ENCODE measurements at regions not wholly inside any gene's neighbourhood (a gene's known extent, or its start where the extent isn't known, plus 50 kb on each side); places are given as distances from the start of the nearest gene placed in this dataset.

GRCh38 chr1:221648201-221648600, 93.7 kb downstream of the DUSP10 start:
- TF ChIP-seq POLR2AphosphoS5 (IDR thresholded peaks at IDR 0.05; ENCODE audit: low read depth, low read length) (no peak), POLR2A (IDR thresholded peaks at IDR 0.05; ENCODE audit: low read depth, low read length) (no peak)
